GM18858 (cell line): ENCODE measurements at regions not wholly inside any gene's neighbourhood (a gene's known extent, or its start where the extent isn't known, plus 50 kb on each side); places are given as distances from the start of the nearest gene placed in this dataset.
"Not testable (repeated sequence)": the region's sequence is repeated elsewhere in the genome, so short reads cannot be mapped to it uniquely, and the experiment has no call there.

Experiments
- ATAC-seq: cut with Tn5 transposase; IDR thresholded peaks from one replicate; pipeline ENCODE4 v1.9.1; 2021; ENCODE audit not compliant: unreplicated experiment

GRCh38 chr20:47925593-47925992 lies 140.3 kb upstream of the SULF2 start:
- no peak for ATAC-seq

GRCh38 chr20:47922269-47922668 lies 137.0 kb upstream of the SULF2 start:
- no peak for ATAC-seq

- ATAC-seq: not testable (repeated sequence)
Measured at GRCh38 chr20:47921829-47922228, 136.5 kb upstream of the SULF2 start.

GRCh38 chr20:47921408-47921807 lies 136.1 kb upstream of the SULF2 start:
- no peak for ATAC-seq

- no peak for ATAC-seq
Measured at GRCh38 chr20:47917549-47918070, 132.3 kb upstream of the SULF2 start.

GRCh38 chr20:47915495-47915894 lies 130.2 kb upstream of the SULF2 start:
- no peak for ATAC-seq

- no peak for ATAC-seq
Measured at GRCh38 chr20:47914792-47915191, 129.5 kb upstream of the SULF2 start.

- not testable (repeated sequence) for ATAC-seq
Measured at GRCh38 chr20:47912786-47913501, 127.7 kb upstream of the SULF2 start.

- not testable (repeated sequence) for ATAC-seq
Measured at GRCh38 chr20:47912165-47912564, 126.9 kb upstream of the SULF2 start.

GRCh38 chr20:47909696-47910369 lies 124.6 kb upstream of the SULF2 start:
- not testable (repeated sequence) for ATAC-seq

GRCh38 chr20:47908361-47909035 lies 123.2 kb upstream of the SULF2 start:
- not testable (repeated sequence) for ATAC-seq

GRCh38 chr20:47907951-47908350 lies 122.7 kb upstream of the SULF2 start:
- not testable (repeated sequence) for ATAC-seq

GRCh38 chr20:47907031-47907675 lies 121.9 kb upstream of the SULF2 start:
- ATAC-seq: no peak

- ATAC-seq: no peak
Measured at GRCh38 chr20:47906348-47906660, 121.0 kb upstream of the SULF2 start.

GRCh38 chr20:47905628-47906347 lies 120.5 kb upstream of the SULF2 start:
- ATAC-seq: no peak

GRCh38 chr20:47903009-47903408 lies 117.7 kb upstream of the SULF2 start:
- not testable (repeated sequence) for ATAC-seq

GRCh38 chr20:47899313-47899712 lies 114.0 kb upstream of the SULF2 start:
- not testable (repeated sequence) for ATAC-seq

GRCh38 chr20:47897461-47897860 lies 112.2 kb upstream of the SULF2 start:
- ATAC-seq: no peak

- not testable (repeated sequence) for ATAC-seq
Measured at GRCh38 chr20:47892681-47893080, 107.4 kb upstream of the SULF2 start.

GRCh38 chr20:47890708-47891107 lies 105.4 kb upstream of the SULF2 start:
- ATAC-seq: not testable (repeated sequence)

- ATAC-seq: not testable (repeated sequence)
Measured at GRCh38 chr20:47889751-47890150, 104.5 kb upstream of the SULF2 start.
